IPS DF 19.7 (cell line): ENCODE measurements at regions not wholly inside any gene's neighbourhood (a gene's known extent, or its start where the extent isn't known, plus 50 kb on each side); places are given as distances from the start of the nearest gene placed in this dataset.

Source experiments
- DNase-seq: peaks from one replicate; pipeline ENCODE4 v3.0.0-alpha.2; 2013; ENCODE audit warnings: low read depth, low spot score

DNA sequence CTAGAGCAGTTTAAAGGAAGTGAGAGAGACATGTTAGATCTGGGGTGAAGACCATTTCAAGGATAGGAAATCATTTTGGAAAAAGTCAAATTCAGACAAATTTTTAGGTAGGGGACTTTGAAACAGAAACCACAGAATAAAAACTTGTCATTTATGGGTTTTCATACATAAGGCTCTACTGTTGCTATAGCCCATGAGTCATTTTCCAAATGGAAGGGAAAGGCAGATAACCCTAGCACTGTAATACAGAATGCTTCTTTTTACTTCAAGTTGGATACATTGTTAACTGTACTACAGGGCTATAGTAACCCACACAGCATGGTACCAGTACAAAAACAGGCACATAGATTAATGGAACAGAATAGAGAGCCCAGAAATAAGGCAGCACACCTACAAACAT lies 455.4 kb downstream of the EBF1 start:
- no peak for DNase-seq

DNA sequence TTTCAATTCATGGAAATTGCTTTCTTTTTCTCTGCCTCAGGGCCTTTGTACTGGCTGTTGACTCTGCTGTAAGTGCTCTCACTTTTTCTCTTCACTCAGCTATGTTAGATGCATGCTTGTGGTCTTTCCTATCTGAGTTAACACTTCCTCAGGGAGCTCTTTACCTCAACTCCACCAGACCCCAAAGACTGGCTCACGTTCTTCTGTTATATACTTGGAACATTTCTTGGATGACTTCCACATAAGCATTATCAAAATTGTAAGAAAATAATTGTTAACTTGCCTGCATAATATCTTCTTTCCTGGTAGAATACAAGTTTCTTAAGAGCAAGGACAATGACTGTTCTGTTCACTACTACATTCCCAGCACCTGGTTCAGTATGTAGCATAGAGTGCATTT lies 455.9 kb downstream of the EBF1 start:
- no peak for DNase-seq

GRCh38 chr5:158642879-158643278 lies 456.8 kb downstream of the EBF1 start:
- DNase-seq = no peak

- no peak for DNase-seq
Measured at GRCh38 chr5:158641016-158641415, 458.7 kb downstream of the EBF1 start.

DNA sequence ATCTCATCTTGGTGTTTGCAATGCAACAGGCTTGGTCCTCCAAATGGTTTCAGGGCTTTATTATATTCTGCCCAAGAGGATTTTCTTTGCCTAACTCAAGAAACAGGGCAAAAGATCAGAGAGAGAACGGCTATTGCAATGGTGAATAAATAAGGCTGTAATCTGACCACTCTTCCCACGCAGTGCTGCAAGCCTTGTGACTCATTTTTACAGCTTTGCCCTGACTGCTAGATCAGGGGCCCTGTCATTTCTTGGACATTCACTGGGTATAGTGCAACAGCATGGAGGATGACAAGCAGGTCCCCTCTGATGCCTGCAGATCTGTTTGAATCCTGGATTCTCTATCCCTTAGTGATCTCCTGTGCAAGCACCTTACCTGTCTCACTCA lies 459.1 kb downstream of the EBF1 start:
- DNase-seq = no peak

GRCh38 chr5:158639881-158640592 lies 459.7 kb downstream of the EBF1 start:
- no peak for DNase-seq

GRCh38 chr5:158638396-158638795 lies 461.3 kb downstream of the EBF1 start:
- no peak for DNase-seq

GRCh38 chr5:158637039-158637438 lies 462.7 kb downstream of the EBF1 start:
- DNase-seq = no peak

- DNase-seq = no peak
Measured at GRCh38 chr5:158635565-158635964, 464.2 kb downstream of the EBF1 start.

GRCh38 chr5:158634714-158635113 lies 465.0 kb downstream of the EBF1 start:
- DNase-seq = no peak

GRCh38 chr5:158629591-158630312 lies 470.0 kb downstream of the EBF1 start:
- no peak for DNase-seq

DNA sequence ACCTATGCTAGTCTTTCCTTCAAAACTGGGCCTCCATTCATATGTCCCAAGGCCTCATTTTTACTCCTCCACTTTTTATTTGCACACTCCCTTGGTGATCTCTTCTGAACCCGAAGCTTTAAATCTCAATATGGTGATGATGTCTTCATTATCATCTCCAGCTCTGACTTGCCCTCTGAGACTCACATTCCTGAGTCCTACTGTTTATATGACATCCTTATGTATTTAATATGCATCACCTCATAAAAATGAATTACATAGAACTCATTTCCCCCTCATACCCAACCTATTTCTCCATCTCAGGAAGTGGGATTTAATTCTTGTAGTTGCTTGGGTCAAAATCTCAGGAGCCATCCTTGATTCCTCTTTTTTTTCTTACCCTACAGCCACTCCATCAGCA lies 473.0 kb downstream of the EBF1 start:
- no peak for DNase-seq

DNA sequence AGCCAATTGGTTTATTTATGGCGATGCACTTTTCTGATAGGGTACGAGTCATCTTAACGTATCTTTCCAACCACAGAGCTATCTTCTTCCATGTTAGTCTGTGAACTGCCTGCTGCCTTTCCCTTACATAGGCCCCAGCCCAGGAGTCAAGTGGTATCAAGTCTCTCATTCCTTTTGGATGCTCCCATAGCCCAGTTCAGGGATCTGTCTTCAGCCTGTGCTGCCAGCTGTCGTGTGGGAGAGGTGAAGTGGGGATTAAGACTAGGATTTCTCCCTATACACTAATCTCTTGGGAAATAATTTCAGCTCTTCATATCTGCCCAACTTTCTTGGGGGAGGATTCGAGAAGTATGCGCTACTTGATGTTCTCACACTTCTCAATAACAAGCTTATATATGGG lies 475.7 kb downstream of the EBF1 start:
- DNase-seq = no peak

- no peak for DNase-seq
Measured at GRCh38 chr5:158621391-158621790, 478.3 kb downstream of the EBF1 start.

DNA sequence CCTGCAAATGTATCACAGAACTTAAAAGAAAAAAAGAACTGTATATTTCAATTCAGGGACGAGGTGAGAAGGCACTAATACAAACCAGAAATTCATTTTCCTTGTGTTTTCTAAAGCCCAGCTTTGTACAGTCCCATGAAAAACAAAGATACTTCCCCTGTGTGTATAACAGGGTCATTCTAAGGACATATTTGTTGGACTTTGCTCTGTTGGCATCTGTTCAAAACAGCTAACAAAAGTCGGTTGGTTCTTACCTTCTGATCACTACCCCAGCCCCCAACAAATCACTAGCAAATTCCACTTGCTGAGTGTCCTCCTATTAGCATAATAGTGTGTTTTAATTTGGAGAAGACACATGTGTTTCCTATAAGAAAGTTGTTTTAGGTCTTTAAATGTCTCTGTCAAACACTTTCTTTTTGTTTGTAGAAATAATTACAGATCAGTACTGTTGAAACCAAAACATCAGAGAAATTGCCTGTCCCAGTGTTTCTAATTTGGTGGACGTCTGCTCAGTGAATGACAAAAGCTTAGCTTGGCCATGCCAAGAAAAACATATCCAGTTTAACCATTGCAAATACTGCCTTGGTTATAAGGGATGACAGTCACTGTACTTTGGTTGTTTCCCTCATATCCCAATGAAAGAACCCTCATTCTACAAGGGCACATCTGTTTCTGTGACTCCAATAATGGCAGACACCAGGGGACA lies 480.5 kb downstream of the EBF1 start:
- DNase-seq = no peak

GRCh38 chr5:158618256-158618655 lies 481.5 kb downstream of the EBF1 start:
- DNase-seq = no peak

GRCh38 chr5:158616707-158617106 lies 483.0 kb downstream of the EBF1 start:
- no peak for DNase-seq

GRCh38 chr5:158614951-158615350 lies 484.8 kb downstream of the EBF1 start:
- no peak for DNase-seq

DNA sequence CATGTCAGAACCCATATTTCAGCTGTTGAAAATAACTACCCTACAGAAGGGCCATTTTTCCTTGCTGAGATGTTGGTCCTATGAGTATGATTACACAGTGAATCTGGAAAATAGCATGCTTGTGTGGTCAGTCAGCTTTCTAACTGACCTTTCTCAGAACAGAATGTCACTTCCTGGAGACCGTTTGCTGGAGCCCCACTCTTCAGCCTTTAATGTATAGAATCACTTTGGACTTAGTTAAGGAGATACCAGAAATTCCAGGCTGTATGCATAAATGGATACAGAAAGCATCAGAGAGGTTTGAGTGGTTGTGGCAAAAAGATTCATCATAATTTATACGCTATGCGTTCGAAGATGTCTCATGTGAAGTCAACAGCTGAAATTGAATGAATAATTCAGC lies 488.1 kb downstream of the EBF1 start:
- DNase-seq = no peak

GRCh38 chr5:158610051-158610415 lies 489.7 kb downstream of the EBF1 start:
- no peak for DNase-seq

DNA sequence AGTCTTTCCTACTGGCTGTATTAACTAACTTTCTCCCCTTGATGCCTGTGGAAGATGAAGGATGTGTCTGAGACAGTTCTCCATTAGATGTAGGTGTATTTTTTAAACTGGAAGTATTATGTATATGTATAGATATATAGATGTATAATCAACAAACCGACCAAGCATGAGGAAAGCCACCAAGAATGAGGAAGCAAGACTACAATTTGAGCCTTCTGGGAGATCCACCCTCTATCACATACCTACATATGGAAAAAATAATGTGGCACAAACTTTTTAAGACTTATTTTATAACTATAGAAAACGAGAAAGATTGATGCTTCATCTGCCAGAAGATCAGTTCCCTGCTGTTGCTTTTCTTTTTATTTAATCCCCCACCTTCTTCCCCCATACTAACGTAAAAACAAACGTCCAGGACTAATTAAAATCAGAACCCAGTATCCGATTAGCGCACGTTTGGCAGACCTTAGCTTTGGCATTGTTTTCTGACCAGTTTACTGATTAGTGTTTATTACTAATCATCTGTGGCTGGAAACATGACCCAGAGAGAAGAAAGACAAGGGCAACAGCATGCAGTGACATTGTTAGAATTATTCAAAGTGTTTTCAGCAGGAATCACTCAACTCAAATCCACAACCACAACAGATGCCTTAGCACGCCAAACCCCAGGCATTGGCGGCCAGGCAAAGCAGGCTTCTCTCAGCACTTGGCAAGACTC lies 490.2 kb downstream of the EBF1 start:
- DNase-seq = no peak

DNA sequence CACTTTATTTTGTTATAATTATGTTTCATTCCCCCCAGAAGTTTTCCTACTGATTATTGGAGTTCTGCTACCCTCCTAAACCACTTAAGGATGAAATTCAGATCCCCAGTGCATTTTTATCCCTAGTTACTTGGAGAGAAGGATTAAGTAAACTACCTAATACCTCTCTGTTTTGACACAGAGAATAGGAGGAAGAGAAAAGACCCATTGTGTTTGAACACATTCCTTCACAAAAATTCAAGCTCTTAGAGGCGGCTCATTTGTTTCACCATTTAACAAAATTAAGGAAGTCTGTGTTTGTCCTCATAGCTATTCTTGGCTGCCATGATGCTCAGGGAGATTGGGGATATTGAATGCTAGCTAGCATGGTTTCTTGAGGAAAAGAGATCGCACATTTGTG lies 492.6 kb downstream of the EBF1 start:
- no peak for DNase-seq
